ENCODE measurements at regions not wholly inside any gene's neighbourhood (a gene's known extent, or its start where the extent isn't known, plus 50 kb on each side); places are given as distances from the start of the nearest gene placed in this dataset.

GRCh38 chr5:171706736-171707441 lies 78.7 kb upstream of the SMIM23 start:
- no peak overlapping the region for H3K4me3 ChIP-seq (ENCODE audit: low read depth, low read length)
- DNase-seq (ENCODE audit: low read depth): no peak
- TF ChIP-seq CTCF (IDR thresholded peaks at IDR 0.05; ENCODE audit: insufficient read depth, low read depth, low read length): no peak

GRCh38 chr5:171707442-171707792 lies 78.2 kb upstream of the SMIM23 start:
- DNase-seq (ENCODE audit: low read depth): no peak
- no peak for TF ChIP-seq CTCF (IDR thresholded peaks at IDR 0.05; ENCODE audit: insufficient read depth, low read depth, low read length)

GRCh38 chr5:171709930-171710329 lies 75.7 kb upstream of the SMIM23 start:
- DNase-seq (ENCODE audit: low read depth): no peak
- H3K4me3 ChIP-seq (ENCODE audit: low read depth, low read length): no peak overlapping the region
- TF ChIP-seq CTCF (IDR thresholded peaks at IDR 0.05; ENCODE audit: insufficient read depth, low read depth, low read length): no peak

More at GRCh38 chr5:171707442-171707792, 78.2 kb upstream of the SMIM23 start:
- no peak overlapping the region for H3K4me3 ChIP-seq (ENCODE audit: low read depth, low read length)

- TF ChIP-seq CTCF (IDR thresholded peaks at IDR 0.05; ENCODE audit: insufficient read depth, low read depth, low read length): no peak
- H3K4me3 ChIP-seq (ENCODE audit: low read depth, low read length): no peak overlapping the region
- no peak for DNase-seq (ENCODE audit: low read depth)
Observed at GRCh38 chr5:171710451-171711024, 75.1 kb upstream of the SMIM23 start.

- no peak overlapping the region for H3K4me3 ChIP-seq (ENCODE audit: low read depth, low read length)
- DNase-seq (ENCODE audit: low read depth): no peak
- no peak for TF ChIP-seq CTCF (IDR thresholded peaks at IDR 0.05; ENCODE audit: insufficient read depth, low read depth, low read length)
Observed at GRCh38 chr5:171711571-171711970, 74.0 kb upstream of the SMIM23 start.

- DNase-seq (ENCODE audit: low read depth): no peak
- no peak for TF ChIP-seq CTCF (IDR thresholded peaks at IDR 0.05; ENCODE audit: insufficient read depth, low read depth, low read length)
- no peak overlapping the region for H3K4me3 ChIP-seq (ENCODE audit: low read depth, low read length)
Observed at GRCh38 chr5:171712616-171713015, 73.0 kb upstream of the SMIM23 start.

GRCh38 chr5:171713152-171713551 lies 72.5 kb upstream of the SMIM23 start:
- no peak for TF ChIP-seq CTCF (IDR thresholded peaks at IDR 0.05; ENCODE audit: insufficient read depth, low read depth, low read length)
- H3K4me3 ChIP-seq (ENCODE audit: low read depth, low read length): no peak overlapping the region
- DNase-seq (ENCODE audit: low read depth): no peak
